H1 (cell line): ENCODE measurements at regions not wholly inside any gene's neighbourhood (a gene's known extent, or its start where the extent isn't known, plus 50 kb on each side); places are given as distances from the start of the nearest gene placed in this dataset.

ENCODE experiments used
- CTCF ChIA-PET: fragments of 300-600 bp; sonication (Branson Sonifier 250); formaldehyde crosslinking; loops from one replicate; lab custom pipeline; 2021; ENCODE audit not compliant: partially characterized antibody; lab: Charles Lee
- POLR2A ChIA-PET: fragments of 300-600 bp; sonication (Branson Sonifier 250); formaldehyde crosslinking; loops from one replicate; lab custom pipeline; 2021; ENCODE audit warnings: inconsistent platforms; ENCODE audit not compliant: partially characterized antibody; lab: Charles Lee
- DNase-seq, 2 experiments: peaks; one replicate each; pipeline versions ENCODE4 v3.0.0 to v3.0.0-alpha.2; 2010 to 2022; ENCODE audit warnings: low spot score in 2 of 2, low read depth in 1 of 2, mixed read lengths in 1 of 2
- FAIRE-seq: peaks from 2 replicates; lab custom pipeline; 2011; peaks lifted over from hg19 to GRCh38; lab: Jason Lieb, UNC
- H2AFZ ChIP-seq: 2 replicates; pipeline ENCODE4 v1.8.1; 2012; ENCODE audit warnings: low read length, inconsistent platforms
- H2AK5ac ChIP-seq: 2 replicates; pipeline ENCODE4 v1.6.1; 2013; ENCODE audit warnings: low read depth, low read length
- H2BK120ac ChIP-seq: replicated peaks from 2 replicates; pipeline ENCODE3; 2013; ENCODE audit warnings: low read depth, low read length, inconsistent platforms
- H2BK12ac ChIP-seq: 2 replicates; pipeline ENCODE4 v1.6.1; 2013; ENCODE audit warnings: low read depth, low read length
- H2BK15ac ChIP-seq: 2 replicates; pipeline ENCODE4 v1.6.1; 2013; ENCODE audit warnings: low read length
- H2BK20ac ChIP-seq: 2 replicates; pipeline ENCODE4 v1.6.1; 2013; ENCODE audit warnings: low read length
- H2BK5ac ChIP-seq: 2 replicates; pipeline ENCODE4 v1.6.1; 2013; ENCODE audit warnings: low read depth, low read length
- H3K14ac ChIP-seq: 2 replicates; pipeline ENCODE4 v1.6.1; 2013; ENCODE audit warnings: inconsistent platforms; ENCODE audit not compliant: insufficient read length
- H3K18ac ChIP-seq: 2 replicates; pipeline ENCODE4 v1.6.1; 2013; ENCODE audit warnings: low read length; ENCODE audit errors: extremely low read depth
- H3K23ac ChIP-seq: 2 replicates; pipeline ENCODE4 v1.6.1; 2013; ENCODE audit warnings: inconsistent platforms; ENCODE audit not compliant: insufficient read length
- H3K23me2 ChIP-seq: 2 replicates; pipeline ENCODE4 v1.6.1; 2013; ENCODE audit warnings: low read depth, low read length
- H3K27ac ChIP-seq: 2 replicates; pipeline ENCODE4 v1.6.1; 2011; ENCODE audit warnings: low read depth, low read length, inconsistent platforms
- H3K27me3 ChIP-seq, 4 experiments: replicated peaks in 1 of 4; 1 replicate in 1 of 4; 2 replicates in 3 of 4; pipeline versions ENCODE4 v1.6.1 to v1.8.1; 2011 to 2013; ENCODE audit warnings: low read length in 3 of 4, mild to moderate bottlenecking in 3 of 4, inconsistent platforms in 2 of 4, mixed read lengths in 2 of 4, moderate library complexity in 1 of 4; ENCODE audit not compliant: control insufficient read depth in 3 of 4, insufficient read depth in 3 of 4; ENCODE audit errors: extremely low read depth in 1 of 4
- H3K36me3 ChIP-seq, 4 experiments: 2 replicates each; pipeline versions ENCODE4 v1.6.1 to v1.8.1; 2011 to 2013; ENCODE audit warnings: mild to moderate bottlenecking in 4 of 4, low read length in 3 of 4, moderate library complexity in 2 of 4, control low read depth in 1 of 4, inconsistent platforms in 1 of 4; ENCODE audit not compliant: insufficient read depth in 4 of 4, control insufficient read depth in 2 of 4
- H3K4ac ChIP-seq: replicated peaks from 2 replicates; pipeline ENCODE3; 2013; ENCODE audit warnings: low read length, low read depth, mixed read lengths, inconsistent platforms; ENCODE audit not compliant: insufficient read length
- H3K4me1 ChIP-seq, 4 experiments: replicated peaks in 1 of 4; 1 replicate in 1 of 4; 2 replicates in 3 of 4; pipeline versions ENCODE4 v1.6.1 to v1.8.1; 2011 to 2013; ENCODE audit warnings: low read length in 3 of 4, inconsistent platforms in 2 of 4, mixed read lengths in 1 of 4; ENCODE audit not compliant: insufficient read depth in 4 of 4, control insufficient read depth in 3 of 4
- H3K4me2 ChIP-seq, 2 experiments: 2 replicates each; pipeline versions ENCODE4 v1.6.1 to v1.8.1; 2011 to 2013; ENCODE audit warnings: low read depth in 2 of 2, low read length in 2 of 2, control low read depth in 1 of 2, inconsistent platforms in 1 of 2, mild to moderate bottlenecking in 1 of 2; ENCODE audit not compliant: insufficient read depth in 1 of 2
- H3K4me3 ChIP-seq, 4 experiments: fragments of 200-600, 300-600 bp in 1 of 4; sonication (generic), shearing (Covaris generic), sonication (Bioruptor Twin) in 1 of 4; 2 replicates each; pipeline versions ENCODE4 v1.5.1 to v1.8.1; 2011 to 2016; ENCODE audit warnings: low read length in 4 of 4, low read depth in 3 of 4, control low read depth in 2 of 4, inconsistent platforms in 2 of 4, mild to moderate bottlenecking in 2 of 4, mixed read lengths in 1 of 4, moderate library complexity in 1 of 4; ENCODE audit not compliant: insufficient read depth in 2 of 4; ENCODE audit errors: extremely low read depth in 1 of 4
- H3K56ac ChIP-seq: replicated peaks from 2 replicates; pipeline ENCODE3; 2013; ENCODE audit warnings: low read depth, mild to moderate bottlenecking, mixed read lengths, low read length, inconsistent platforms; ENCODE audit not compliant: insufficient read length
- H3K79me1 ChIP-seq: 2 replicates; pipeline ENCODE4 v1.6.1; 2013; ENCODE audit warnings: low read depth, low read length, control low read depth
- H3K79me2 ChIP-seq, 2 experiments: 2 replicates each; pipeline versions ENCODE4 v1.6.1 to v1.8.1; 2012 to 2013; ENCODE audit warnings: low read length in 2 of 2, mild to moderate bottlenecking in 2 of 2, inconsistent platforms in 1 of 2; ENCODE audit not compliant: insufficient read depth in 2 of 2, control insufficient read depth in 1 of 2
- H3K9ac ChIP-seq, 4 experiments: replicated peaks in 1 of 4; 1 replicate in 1 of 4; 2 replicates in 3 of 4; pipeline versions ENCODE4 v1.6.1 to v1.8.1; 2011 to 2013; ENCODE audit warnings: low read depth in 3 of 4, low read length in 3 of 4, control low read depth in 2 of 4, mild to moderate bottlenecking in 2 of 4, moderate library complexity in 2 of 4, inconsistent platforms in 1 of 4; ENCODE audit errors: extremely low read depth in 1 of 4
- H3K9me3 ChIP-seq, 2 experiments: 2 replicates each; pipeline versions ENCODE4 v1.6.1 to v1.8.1; 2012 to 2013; ENCODE audit warnings: mild to moderate bottlenecking in 2 of 2, moderate library complexity in 2 of 2, control low read depth in 1 of 2, inconsistent platforms in 1 of 2, low read depth in 1 of 2, low read length in 1 of 2, mixed read lengths in 1 of 2; ENCODE audit not compliant: insufficient read depth in 2 of 2
- H4K20me1 ChIP-seq, 2 experiments: replicated peaks in 1 of 2; 2 replicates each; pipeline versions ENCODE3 to v1.8.1; 2011 to 2013; ENCODE audit warnings: inconsistent platforms in 2 of 2, low read length in 2 of 2, mild to moderate bottlenecking in 1 of 2; ENCODE audit not compliant: insufficient read depth in 2 of 2, control insufficient read depth in 1 of 2
- H4K5ac ChIP-seq: 2 replicates; pipeline ENCODE4 v1.6.1; 2013; ENCODE audit warnings: low read length, low read depth, mixed read lengths, inconsistent platforms; ENCODE audit not compliant: insufficient read length
- H4K8ac ChIP-seq: 2 replicates; pipeline ENCODE4 v1.8.0; 2013; ENCODE audit warnings: mild to moderate bottlenecking, moderate library complexity, low read length, inconsistent platforms; ENCODE audit not compliant: insufficient read depth; ENCODE audit errors: extremely low read depth
- H4K91ac ChIP-seq: replicated peaks from 2 replicates; pipeline ENCODE3; 2013; ENCODE audit warnings: low read length, mixed read lengths, inconsistent platforms; ENCODE audit not compliant: insufficient read length
- CBX5 ChIP-seq: fragments of 300-800, 300-1000 bp; sonication (generic); IDR thresholded peaks from 2 replicates; pipeline ENCODE4 v1.7.1; 2016; ENCODE audit warnings: antibody characterized with exemption, low read length, low read depth
- CEBPB ChIP-seq: IDR thresholded peaks from 2 replicates; pipeline ENCODE4 v1.6.1; 2012; ENCODE audit warnings: low read depth, low read length
- CREB1 ChIP-seq: IDR thresholded peaks from 2 replicates; pipeline ENCODE4 v1.6.1; 2012; ENCODE audit warnings: inconsistent platforms
- KDM5A ChIP-seq: fragments of 200-600 bp; IDR thresholded peaks from 2 replicates; pipeline ENCODE4 v1.7.1; 2012; ENCODE audit warnings: mild to moderate bottlenecking, low read length, inconsistent platforms, mixed read lengths
- MAFK ChIP-seq: IDR thresholded peaks from 2 replicates; pipeline ENCODE4 v1.6.1; 2012; ENCODE audit warnings: low read depth, mild to moderate bottlenecking, improper control_type of control experiment, low read length
- NANOG ChIP-seq: IDR thresholded peaks from 2 replicates; pipeline ENCODE4 v1.6.1; 2011; ENCODE audit warnings: low read length, low read depth, mild to moderate bottlenecking, inconsistent platforms; ENCODE audit not compliant: insufficient read depth, poor library complexity, severe bottlenecking
- POU5F1 ChIP-seq: IDR thresholded peaks from 2 replicates; pipeline ENCODE4 v1.6.1; 2011; ENCODE audit warnings: low read depth, mild to moderate bottlenecking, low read length, moderate library complexity
- SAP30 ChIP-seq: fragments of 300-600 bp; sonication (generic); IDR thresholded peaks from 2 replicates; pipeline ENCODE4 v1.7.1; 2012; ENCODE audit warnings: low read length, moderate library complexity, mild to moderate bottlenecking, inconsistent platforms; ENCODE audit not compliant: insufficient read depth, insufficient replicate concordance
- SIN3A ChIP-seq, 2 experiments: IDR thresholded peaks in 1 of 2; conservative IDR thresholded peaks in 1 of 2; 2 replicates each; pipeline ENCODE4 v1.6.1; 2011 to 2012; ENCODE audit warnings: low read length in 2 of 2, improper control_type of control experiment in 1 of 2, low read depth in 1 of 2, mild to moderate bottlenecking in 1 of 2
- SP4 ChIP-seq: IDR thresholded peaks from 2 replicates; pipeline ENCODE4 v1.6.1; 2012; ENCODE audit warnings: low read length, inconsistent platforms
- YY1 ChIP-seq: IDR thresholded peaks from 2 replicates; pipeline ENCODE4 v1.6.1; 2011; ENCODE audit warnings: low read depth, mild to moderate bottlenecking, low read length
- ZNF274 ChIP-seq: IDR thresholded peaks from 2 replicates; pipeline ENCODE4 v1.7.0; 2012; ENCODE audit warnings: low read length, borderline replicate concordance; ENCODE audit errors: extremely low read depth
- WGBS, 2 experiments: shearing (Covaris generic) in 1 of 2; methylation state at CpG; one replicate each; pipeline versions ENCODE4 v1.1.6 to v1.1.7; 2013 to 2015; ENCODE audit warnings: low lambda C conversion rate in 2 of 2, mixed read lengths in 2 of 2, inconsistent platforms in 1 of 2, low coverage in 1 of 2, missing lambda C conversion rate in 1 of 2; ENCODE audit not compliant: insufficient replicate concordance in 2 of 2, insufficient coverage in 1 of 2, insufficient read length in 1 of 2; ENCODE audit errors: extremely low coverage in 1 of 2, missing lambda C conversion rate in 1 of 2; 5-methylcytosine and 5-hydroxymethylcytosine counted together

DNA sequence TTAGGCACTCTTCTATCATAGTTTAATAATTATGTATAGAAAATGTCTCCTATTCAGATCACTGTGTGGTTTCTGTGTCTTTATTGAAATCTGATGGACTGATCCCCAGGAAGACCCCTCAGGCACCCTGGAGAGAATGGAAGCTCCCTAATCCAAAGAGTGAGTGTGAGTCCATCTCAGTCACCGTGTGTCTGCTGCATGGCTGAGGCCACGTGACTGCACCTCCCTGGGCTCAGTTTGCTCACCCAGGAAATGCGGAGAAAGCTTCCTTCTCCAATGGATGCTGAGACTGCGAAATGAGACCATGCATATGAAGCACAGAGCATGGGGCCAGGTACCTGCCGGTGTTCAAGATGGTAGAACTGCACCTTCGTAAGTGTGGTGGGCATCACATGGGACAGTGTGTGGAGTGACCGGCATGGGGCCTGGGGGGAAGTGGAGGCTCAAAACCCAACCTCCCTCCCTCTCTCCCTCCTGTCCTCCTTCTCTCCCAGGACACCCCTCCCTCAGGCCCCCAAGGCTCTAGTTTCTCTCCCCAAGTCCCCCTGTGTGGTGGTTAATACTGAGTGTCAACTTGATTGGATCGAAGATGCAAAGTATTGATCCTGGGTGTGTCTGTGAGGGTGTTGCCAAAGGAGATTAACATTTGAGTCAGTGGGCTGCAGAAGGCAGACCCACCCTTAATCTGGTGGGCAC lies 557.5 kb downstream of the PTPRU start:
- 95% methylated on average over 8 of the region's 8 CpGs; no CpG with 5 or more reads in 1 of the 2 experiments for WGBS, 2 experiments
- no peak for FAIRE-seq
- no peak overlapping the region for H3K4me3 ChIP-seq
- TF ChIP-seq SIN3A (conservative IDR thresholded peaks at IDR 0.05 in 1 of 2, IDR thresholded peaks at IDR 0.05 in 1 of 2; ENCODE audit: low read depth in 1 of 2, low read length in 2 of 2) (no peak), YY1 (no peak), NANOG (no peak), CEBPB (no peak), ZNF274 (no peak), CREB1 (no peak), SP4 (no peak), MAFK (no peak), CBX5 (no peak), POU5F1 (no peak), KDM5A (no peak), SAP30 (no peak)

More for the DNA sequence above, 557.5 kb downstream of the PTPRU start:
- Histone ChIP-seq H2BK12ac (peak overlapping the region; percentile 30; the same call in 1 of the 2 replicates), H3K4me2 (no peak overlapping the region), H3K4ac (no peak overlapping the region), H3K23ac (no peak overlapping the region), H2BK120ac (no peak overlapping the region), H2AK5ac (no peak overlapping the region), H4K91ac (no peak overlapping the region), H4K20me1 (no peaks in the 10 kb centered on the region), H4K8ac (no peak overlapping the region), H3K4me1 (no peaks in the 10 kb centered on the region; a peak in 2 of 7 replicates), H2AFZ (no peak overlapping the region), H3K79me1 (no peaks in the 10 kb centered on the region), H4K5ac (no peak overlapping the region), H3K18ac (no peak overlapping the region), H2BK15ac (no peak overlapping the region; the same call in 1 of the 2 replicates), H3K79me2 (no peaks in the 10 kb centered on the region), H3K9ac (no peak overlapping the region), H3K23me2 (no peaks in the 10 kb centered on the region), H3K9me3 (peaks cover 5 to 6% of the 10 kb centered on the region in 2 experiments; a peak in 1 of 4 replicates), H3K27ac (no peak overlapping the region), H3K56ac (no peak overlapping the region), H3K27me3 (no peaks in the 10 kb centered on the region), H3K36me3 (no peaks in the 10 kb centered on the region), H3K14ac (no peak overlapping the region), H2BK5ac (no peak overlapping the region), H2BK20ac (no peak overlapping the region)
- POLR2A ChIA-PET, result interaction anchor here (1.0 kb wide), 1 partner anchor 64 kb away, joined by 3 read pairs; no protein-coding TSS in a partner anchor
- no peak for DNase-seq
- CTCF ChIA-PET, result interaction anchor here (0.6 to 3.4 kb wide), 47 partner anchors 9 to 859 kb away, joined by 3 to 24 read pairs (median 4); no protein-coding TSS in a partner anchor
